ENCODE measurements at regions not wholly inside any gene's neighbourhood (a gene's known extent, or its start where the extent isn't known, plus 50 kb on each side); places are given as distances from the start of the nearest gene placed in this dataset.

DNA sequence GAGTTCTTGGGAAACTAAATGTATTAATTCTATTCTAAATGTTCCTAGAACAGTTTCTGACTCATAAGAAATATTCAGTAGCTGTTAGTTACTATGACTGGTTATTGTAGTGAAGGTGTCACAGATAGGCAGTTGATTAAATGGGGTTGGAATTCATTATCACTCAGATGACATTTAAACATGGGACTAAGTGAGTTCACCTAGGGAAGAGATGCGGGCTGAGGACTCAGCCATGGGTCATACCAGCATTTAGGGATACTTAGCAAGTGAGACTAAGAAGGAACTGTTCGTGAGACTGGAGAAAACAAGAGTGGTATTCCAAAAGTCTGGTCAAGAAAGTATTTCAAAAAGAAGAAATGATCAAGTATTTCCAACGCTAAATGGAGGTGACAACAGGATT, 125.1 kb upstream of the ADGRL4 start:
- WGBS, 5 donors = 55 to 73% (median 62%) methylated on average over 3 of the region's 3 CpGs

DNA sequence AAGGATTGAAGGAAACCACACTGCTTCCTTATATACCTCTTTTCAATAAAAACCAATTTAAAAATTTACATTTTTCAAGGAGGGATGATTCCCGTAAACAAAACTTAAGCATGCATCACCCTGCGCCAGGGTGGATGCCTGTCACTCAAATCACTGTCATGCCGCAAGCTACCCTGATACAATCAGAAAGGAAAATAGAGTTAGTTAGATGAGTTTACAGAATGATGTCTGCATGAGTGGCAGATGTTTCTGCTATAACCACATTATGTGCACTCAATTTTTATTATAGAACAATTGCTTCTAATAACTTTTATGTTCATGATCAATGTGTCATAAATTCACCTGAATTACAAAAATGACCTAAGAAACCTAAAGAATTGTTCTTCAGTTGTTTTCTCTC, 123.4 kb upstream of the ADGRL4 start:
- DNase-seq = no peak
- Histone ChIP-seq H3K4me3 (no peak overlapping the region), H3K4me1 (no peaks in the 10 kb centered on the region), H3K27ac (no peak overlapping the region), H3K27me3 (replicated peaks in 1 of 7) (no peaks in the 10 kb centered on the region), H3K9me3 (no peaks in the 10 kb centered on the region), H3K36me3 (no peaks in the 10 kb centered on the region)
- TF ChIP-seq POLR2A (IDR thresholded peaks at IDR 0.05) = no peak
- TF ChIP-seq, protein P1, sequence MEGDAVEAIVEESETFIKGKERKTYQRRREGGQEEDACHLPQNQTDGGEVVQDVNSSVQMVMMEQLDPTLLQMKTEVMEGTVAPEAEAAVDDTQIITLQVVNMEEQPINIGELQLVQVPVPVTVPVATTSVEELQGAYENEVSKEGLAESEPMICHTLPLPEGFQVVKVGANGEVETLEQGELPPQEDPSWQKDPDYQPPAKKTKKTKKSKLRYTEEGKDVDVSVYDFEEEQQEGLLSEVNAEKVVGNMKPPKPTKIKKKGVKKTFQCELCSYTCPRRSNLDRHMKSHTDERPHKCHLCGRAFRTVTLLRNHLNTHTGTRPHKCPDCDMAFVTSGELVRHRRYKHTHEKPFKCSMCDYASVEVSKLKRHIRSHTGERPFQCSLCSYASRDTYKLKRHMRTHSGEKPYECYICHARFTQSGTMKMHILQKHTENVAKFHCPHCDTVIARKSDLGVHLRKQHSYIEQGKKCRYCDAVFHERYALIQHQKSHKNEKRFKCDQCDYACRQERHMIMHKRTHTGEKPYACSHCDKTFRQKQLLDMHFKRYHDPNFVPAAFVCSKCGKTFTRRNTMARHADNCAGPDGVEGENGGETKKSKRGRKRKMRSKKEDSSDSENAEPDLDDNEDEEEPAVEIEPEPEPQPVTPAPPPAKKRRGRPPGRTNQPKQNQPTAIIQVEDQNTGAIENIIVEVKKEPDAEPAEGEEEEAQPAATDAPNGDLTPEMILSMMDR (IDR thresholded peaks at IDR 0.05 in 8 of 11, conservative IDR thresholded peaks at IDR 0.05 in 3 of 11) = no peak
- TF ChIP-seq POLR2AphosphoS5 (IDR thresholded peaks at IDR 0.05) = no peak
- intact Hi-C loops (cut with DNase I; ENCODE audit: low total_unique reads) = no loop called here
- WGBS, 5 donors = 61 to 80% (median 64%) methylated on average over 3 of the region's 3 CpGs

More for the DNA sequence above, 125.1 kb upstream of the ADGRL4 start:
- no peaks in the 10 kb centered on the region for H3K9me3 ChIP-seq
- no peaks in the 10 kb centered on the region for H3K36me3 ChIP-seq
- intact Hi-C loops (cut with DNase I; ENCODE audit: low total_unique reads) = no loop called here
- no peaks in the 10 kb centered on the region for H3K27me3 ChIP-seq (replicated peaks in 1 of 7)
- no peak overlapping the region for H3K27ac ChIP-seq
- H3K4me3 ChIP-seq = no peak overlapping the region
- TF ChIP-seq POLR2AphosphoS5 (IDR thresholded peaks at IDR 0.05) = no peak
- TF ChIP-seq, protein P1 (IDR thresholded peaks at IDR 0.05 in 8 of 11, conservative IDR thresholded peaks at IDR 0.05 in 3 of 11) = no peak
- no peak for TF ChIP-seq POLR2A (IDR thresholded peaks at IDR 0.05)
- H3K4me1 ChIP-seq = no peaks in the 10 kb centered on the region
- DNase-seq = no peak

DNA sequence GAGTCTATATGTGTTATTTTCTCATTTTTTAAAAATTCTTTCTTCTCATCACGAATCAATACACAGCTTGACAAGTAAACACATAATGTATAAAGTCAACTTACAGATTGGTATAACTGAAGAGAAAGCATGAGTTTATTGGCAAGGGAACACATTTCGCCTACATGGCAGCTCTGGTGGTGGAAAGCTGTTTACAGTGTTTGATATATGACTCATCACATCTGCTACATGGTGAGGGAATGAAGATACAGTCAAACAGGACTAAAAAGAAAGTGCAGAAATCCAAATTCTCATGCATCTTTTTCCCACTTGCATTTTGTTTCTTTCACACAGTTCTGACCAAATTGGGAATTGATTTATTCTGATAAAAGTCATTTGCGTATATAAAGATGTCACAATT, 122.2 kb upstream of the ADGRL4 start:
- intact Hi-C loops (cut with DNase I; ENCODE audit: low total_unique reads) = no loop called here

DNA sequence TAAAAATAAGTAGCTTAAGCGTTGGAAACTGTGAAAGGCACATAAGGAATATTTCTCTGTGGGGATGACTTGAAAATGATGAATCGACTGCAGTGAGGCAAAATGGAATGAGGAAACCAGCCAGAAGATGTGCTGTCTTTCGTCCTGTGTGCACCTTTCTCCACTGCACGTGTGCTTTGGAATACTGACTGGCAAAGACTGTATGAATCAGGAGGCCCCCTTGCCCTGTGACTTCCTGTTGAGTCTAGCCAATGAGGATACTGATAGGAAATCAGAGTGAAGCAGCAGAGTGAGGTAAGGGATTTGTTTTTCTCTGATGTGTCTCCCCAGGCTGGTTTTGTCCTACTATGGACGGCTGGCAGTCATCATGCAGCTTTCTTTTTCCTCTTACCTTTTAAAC, 118.2 kb upstream of the ADGRL4 start:
- no peak overlapping the region for H3K27ac ChIP-seq
- DNase-seq = no peak
- H3K27me3 ChIP-seq (replicated peaks in 1 of 7) = no peaks in the 10 kb centered on the region
- peaks cover 0 to 10% (median 2%) of the 10 kb centered on the region in 8 donors for H3K9me3 ChIP-seq
- 71 to 82% (median 77%) methylated on average over 5 of the region's 5 CpGs for WGBS, 5 donors
- intact Hi-C loops (cut with DNase I; ENCODE audit: low total_unique reads) = no loop called here
- H3K4me1 ChIP-seq = no peaks in the 10 kb centered on the region
- H3K4me3 ChIP-seq = no peak overlapping the region
- H3K36me3 ChIP-seq = no peaks in the 10 kb centered on the region
- TF ChIP-seq POLR2AphosphoS5 (IDR thresholded peaks at IDR 0.05) (no peak), POLR2A (IDR thresholded peaks at IDR 0.05) (no peak)
- TF ChIP-seq, protein P1 (IDR thresholded peaks at IDR 0.05 in 8 of 11, conservative IDR thresholded peaks at IDR 0.05 in 3 of 11) = no peak

More for the DNA sequence above, 122.2 kb upstream of the ADGRL4 start:
- peaks cover 0 to 5% (median 0%) of the 10 kb centered on the region in 8 donors for H3K9me3 ChIP-seq
- TF ChIP-seq POLR2AphosphoS5 (IDR thresholded peaks at IDR 0.05) (no peak), POLR2A (IDR thresholded peaks at IDR 0.05) (no peak)
- TF ChIP-seq, protein P1 (IDR thresholded peaks at IDR 0.05 in 8 of 11, conservative IDR thresholded peaks at IDR 0.05 in 3 of 11) = no peak
- H3K36me3 ChIP-seq = no peaks in the 10 kb centered on the region
- no peak overlapping the region for H3K27ac ChIP-seq
- no peaks in the 10 kb centered on the region for H3K27me3 ChIP-seq (replicated peaks in 1 of 7)
- H3K4me3 ChIP-seq = no peak overlapping the region
- DNase-seq = no peak
- WGBS, 5 donors = 67 to 91% (median 81%) methylated on average over 3 of the region's 3 CpGs
- no peaks in the 10 kb centered on the region for H3K4me1 ChIP-seq
